HG02610 (cell line): ENCODE measurements at regions not wholly inside any gene's neighbourhood (a gene's known extent, or its start where the extent isn't known, plus 50 kb on each side); places are given as distances from the start of the nearest gene placed in this dataset.

ENCODE experiments used
- ATAC-seq: cut with Tn5 transposase; IDR thresholded peaks from one replicate; pipeline ENCODE4 v1.9.1; 2021; ENCODE audit warnings: mild to moderate bottlenecking, moderate library complexity; ENCODE audit not compliant: unreplicated experiment

DNA sequence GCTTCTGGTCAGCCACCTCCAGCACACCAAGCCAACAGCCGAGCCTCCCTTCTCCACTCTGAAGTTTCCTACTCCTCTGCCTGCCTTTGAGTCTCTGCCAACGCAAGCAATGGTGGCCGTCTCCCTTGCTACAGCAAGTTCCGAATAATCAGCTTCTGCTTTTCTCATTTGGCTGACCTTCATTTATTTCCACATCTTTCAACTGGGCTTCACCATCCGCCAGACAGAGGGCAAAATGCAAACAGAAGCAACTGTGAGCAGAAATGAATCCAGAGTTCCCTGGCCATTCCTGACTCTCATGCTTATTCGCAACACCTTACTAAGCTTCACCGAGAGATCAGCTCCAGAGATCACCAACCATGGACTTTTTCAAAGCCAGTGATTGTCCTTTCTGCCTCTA is 621.0 kb downstream of the NPHP4 start:
- no peak for ATAC-seq

DNA sequence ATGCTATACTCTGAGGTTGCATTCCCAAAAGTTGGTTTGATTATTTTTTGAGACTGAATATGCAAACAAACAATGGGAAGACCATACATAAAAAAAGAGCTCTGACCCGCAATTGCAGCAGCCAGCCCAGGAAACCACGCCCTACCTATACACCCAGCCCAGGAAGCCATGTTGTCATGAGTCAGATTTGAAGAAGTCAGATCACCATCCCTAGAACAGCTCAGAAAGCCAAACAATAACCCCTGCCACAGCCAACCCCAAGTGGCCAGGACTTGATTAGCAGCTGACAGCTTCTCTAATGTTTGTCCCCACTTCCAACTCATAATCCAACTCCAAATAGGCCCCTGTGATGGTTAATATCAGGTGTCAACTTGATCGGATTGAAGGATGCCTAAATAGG is 621.9 kb downstream of the NPHP4 start:
- no peak for ATAC-seq

GRCh38 chr1:5369223-5369622 is 623.0 kb downstream of the NPHP4 start:
- ATAC-seq, result no peak

DNA sequence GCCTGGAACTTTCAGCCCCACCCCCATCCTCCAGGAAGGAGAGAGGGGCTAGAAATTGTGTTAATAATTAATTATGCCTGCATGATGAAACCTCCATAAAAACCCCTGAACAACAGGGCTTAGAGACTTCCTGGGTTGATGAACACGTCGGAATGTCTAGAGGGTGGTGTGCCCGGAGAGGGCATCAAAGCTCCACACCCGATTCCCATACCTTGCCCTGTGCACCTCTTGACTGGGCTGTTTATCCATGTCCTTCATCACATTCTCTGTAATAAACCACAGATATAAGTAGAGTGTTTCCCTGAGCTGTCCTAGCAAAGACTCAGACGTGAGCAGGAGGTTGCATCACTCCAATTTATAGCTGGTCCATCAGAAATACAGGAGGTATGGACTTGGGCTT is 624.0 kb downstream of the NPHP4 start:
- no peak for ATAC-seq

DNA sequence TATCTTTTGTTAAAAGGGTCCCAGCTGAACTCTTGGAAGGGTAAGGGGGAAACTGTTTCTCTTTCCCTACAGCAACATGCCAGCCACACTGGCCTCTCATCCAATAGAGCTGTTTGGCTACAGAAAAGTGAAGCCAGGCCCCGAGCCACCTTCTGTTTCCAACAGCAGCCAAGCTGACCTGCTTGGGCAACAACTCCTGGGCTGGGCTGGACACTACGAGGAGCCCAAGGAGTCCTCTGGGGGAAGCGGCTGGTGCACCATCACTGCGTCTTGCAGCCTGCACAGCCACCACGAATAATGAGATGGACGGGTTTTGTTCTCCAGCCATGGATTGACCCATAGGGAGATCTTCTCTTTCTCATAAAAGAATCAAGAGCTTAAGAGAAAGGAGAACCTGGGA is 624.9 kb downstream of the NPHP4 start:
- ATAC-seq, result no peak

DNA sequence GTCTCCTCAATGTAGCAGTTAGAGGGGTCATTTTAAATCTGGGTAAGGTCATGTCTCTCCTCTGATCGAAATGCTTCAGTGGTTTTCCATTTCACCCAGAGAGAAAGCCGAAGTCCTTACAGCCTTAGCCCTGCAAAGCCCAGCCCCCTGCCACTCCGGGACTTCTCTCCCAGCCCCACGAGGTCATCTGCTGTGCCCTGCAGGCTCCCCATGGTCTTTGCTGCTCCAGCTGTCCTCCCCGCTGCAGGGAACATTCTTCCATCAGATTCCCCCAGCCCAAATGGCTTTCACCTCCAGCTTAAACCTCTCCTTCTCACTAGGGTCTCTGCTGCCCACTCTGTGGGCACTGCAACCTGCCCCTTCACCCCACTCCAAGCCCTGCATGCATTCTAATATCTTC is 626.5 kb downstream of the NPHP4 start:
- ATAC-seq, result no peak

DNA sequence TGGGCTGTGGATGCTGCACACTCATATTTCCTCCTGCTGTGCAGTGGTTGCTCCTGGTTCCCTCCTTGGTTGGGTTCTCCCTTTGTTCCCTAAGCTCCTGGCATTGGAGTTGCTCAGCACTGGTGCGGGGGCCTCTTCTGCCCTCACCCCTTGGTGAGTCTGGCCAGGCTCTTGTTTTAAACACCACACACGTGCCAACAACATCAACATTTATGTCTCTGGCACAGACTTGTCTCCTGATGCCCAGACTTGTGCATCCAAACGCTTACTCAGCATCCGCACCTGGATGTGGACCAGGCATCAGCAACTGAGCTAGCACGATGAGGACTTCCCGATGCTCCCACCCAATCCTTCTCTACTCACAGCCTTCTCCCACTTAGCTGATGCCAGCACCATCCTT is 627.6 kb downstream of the NPHP4 start:
- no peak for ATAC-seq

DNA sequence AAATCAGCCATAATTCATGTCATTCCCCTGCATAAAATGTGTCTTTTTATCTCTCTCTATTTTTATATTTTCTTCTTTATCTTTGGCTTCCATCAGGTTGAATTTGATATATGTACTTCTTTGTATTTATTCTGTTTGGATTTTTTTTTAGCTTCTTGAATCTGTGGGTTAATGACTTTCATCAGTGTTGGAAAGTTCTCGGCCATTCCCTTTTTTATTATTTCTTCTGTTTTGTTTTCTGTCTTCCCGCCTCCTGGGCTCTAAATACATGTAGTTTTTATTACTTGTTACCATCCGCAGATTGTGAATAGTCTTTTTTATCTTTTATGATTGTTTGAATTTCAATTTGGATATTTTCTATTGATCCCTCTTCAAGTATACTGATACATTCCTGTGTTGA is 637.5 kb downstream of the NPHP4 start:
- ATAC-seq, result no peak

- no peak for ATAC-seq
Measured at GRCh38 chr1:5351366-5351765, 640.9 kb downstream of the NPHP4 start.

DNA sequence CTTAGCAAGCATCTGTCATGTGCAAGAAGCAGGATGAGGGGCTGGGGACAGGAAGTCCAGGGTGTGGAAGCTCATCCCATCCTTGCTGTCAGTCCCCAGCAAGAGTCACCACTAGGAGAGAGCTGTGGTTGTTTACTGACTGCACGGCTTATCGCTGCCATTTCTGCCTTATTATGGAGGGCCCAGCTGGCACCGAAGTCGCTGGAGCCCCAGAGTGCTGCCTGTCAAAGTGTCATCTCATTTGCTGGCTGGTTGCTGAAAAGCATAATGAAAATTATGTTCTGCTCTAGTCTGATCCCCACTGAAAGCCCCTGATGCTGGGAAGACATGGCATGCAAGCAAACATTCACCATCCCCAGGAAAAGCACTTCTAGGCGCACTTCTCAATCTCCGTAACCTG is 642.7 kb downstream of the NPHP4 start:
- ATAC-seq, result no peak

DNA sequence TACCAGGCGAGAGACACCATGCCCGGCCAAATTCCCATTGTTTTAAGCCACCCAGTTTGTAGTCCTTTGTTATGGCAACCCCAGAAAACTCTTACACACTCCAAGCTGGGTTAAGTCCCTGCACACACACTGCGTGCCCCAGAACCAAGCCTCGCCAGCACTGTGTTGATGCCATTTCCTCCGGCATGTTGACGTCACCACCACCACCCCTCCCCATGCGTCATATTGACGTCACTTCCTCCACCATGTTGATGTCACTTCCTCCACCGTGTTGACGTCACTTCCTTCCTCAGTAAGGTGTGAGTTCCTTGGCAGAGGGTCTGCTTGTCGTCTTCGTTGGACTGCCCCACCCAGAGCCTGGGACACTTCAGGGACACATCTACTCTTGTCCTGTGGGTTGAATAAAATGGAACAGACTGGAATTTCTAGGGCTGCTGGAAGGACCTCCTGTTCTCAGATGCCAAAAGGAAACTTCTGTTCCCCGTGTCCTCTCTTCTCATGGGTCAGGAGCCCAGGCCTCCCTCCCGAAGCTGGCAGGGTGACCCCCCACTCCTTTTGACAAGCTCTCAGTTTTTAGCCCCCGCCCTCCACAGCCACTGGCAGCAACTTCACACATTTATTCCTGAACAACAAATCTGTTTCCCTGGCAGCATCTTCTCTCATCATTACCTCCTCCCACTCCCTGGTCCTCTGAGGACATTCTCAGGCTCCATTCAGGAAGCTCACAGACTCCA is 643.3 kb downstream of the NPHP4 start:
- ATAC-seq, result no peak

- no peak for ATAC-seq
Measured at GRCh38 chr1:5347726-5348125, 644.5 kb downstream of the NPHP4 start.

- no peak for ATAC-seq
Measured at GRCh38 chr1:5345556-5345955, 646.7 kb downstream of the NPHP4 start.

DNA sequence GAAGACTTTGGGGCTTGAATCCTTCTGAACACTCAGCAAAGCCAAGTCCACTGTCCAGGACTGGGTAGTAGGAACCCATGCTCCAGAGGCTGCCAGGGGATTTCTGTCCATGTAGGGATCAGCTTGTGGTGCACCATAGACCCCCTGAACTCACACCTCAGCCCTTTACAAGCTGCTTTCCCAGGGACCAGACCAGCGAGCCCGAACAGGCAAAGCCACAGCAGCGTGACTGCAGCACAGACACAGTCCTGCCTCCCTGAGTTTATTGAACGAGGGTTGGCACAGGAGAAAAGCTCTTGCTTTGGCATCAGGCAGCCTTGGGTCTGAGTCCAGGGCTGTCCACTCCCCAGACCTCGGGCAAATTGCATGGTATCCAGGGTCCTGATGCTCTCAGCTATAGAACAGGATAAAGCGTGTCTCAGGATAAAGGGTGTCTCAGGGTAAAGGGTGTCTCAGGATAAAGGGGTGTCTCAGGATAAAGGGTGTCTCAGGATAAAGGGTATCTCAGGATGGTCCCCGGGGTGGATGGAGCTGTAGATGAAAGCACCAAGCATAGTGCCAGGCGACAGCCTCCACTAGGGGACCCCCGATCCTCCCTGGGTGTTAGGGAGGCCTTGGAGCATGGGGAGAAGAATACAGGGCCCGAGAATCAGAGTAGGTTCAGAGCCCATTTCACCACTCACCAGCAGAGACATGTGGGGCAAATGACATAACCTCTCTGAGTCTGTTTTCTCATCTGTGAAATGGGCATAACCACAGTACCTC is 648.8 kb downstream of the NPHP4 start:
- ATAC-seq, result no peak

DNA sequence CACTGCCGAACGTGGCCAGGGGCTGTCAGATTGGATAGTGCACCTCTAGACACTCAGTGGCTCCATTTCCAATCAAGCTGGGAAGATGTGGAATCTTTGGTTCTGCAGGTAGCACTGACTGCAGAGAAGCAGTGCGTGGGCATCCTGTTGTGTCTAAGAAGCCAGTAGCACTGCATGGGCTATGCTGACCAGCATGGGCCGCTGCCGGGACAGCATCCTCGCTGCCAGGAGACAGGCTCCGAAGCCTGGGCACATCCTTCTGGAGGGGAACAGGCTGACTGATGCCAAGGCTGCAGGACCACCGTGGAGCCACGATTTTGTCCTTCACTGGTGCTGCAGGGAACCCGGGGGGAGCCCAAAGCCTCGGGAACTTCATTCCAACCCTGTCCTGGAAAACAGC is 649.4 kb downstream of the NPHP4 start:
- ATAC-seq, result no peak

DNA sequence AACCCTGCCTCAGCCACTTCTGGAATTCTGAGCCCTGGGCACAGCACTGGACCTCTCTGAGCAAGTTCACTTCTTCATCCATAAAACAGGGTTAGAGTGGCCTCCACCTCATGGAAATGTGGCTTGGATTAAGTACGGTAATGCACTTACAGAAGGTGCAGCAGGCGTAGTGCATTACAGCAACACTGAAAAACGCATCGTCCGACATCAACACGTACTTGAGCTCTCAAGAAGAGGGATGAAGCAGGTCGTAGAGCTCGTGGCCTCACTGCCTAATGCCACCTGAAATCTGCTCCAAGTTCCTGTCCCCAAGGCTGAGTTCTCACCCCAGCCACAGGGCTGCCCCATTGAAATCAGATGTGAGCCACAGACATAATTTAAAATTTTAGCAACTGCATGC is 650.1 kb downstream of the NPHP4 start:
- ATAC-seq, result no peak

- ATAC-seq, result no peak
Measured at GRCh38 chr1:5341471-5341870, 650.8 kb downstream of the NPHP4 start.

- no peak for ATAC-seq
Measured at GRCh38 chr1:5340560-5341130, 651.6 kb downstream of the NPHP4 start.

GRCh38 chr1:5338466-5338865 is 653.8 kb downstream of the NPHP4 start:
- ATAC-seq, result no peak

DNA sequence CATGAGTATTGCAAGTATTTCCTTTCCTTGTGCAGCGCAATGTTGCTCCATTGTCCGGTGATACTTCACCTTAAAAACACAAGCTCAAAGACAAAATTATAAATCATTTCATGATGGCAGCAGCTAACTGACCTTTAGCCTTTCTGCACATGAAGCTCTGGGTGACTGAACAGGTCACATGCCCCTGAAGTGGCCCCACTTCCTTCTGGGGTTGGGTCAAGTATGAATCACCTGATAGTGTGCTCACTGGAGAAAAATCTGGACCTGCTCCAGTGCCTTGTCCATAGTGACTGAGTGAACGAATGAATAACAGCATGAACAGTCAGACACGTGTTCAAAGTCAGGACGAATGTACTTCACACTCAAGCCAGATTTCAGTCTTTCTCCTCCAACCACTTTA is 658.9 kb downstream of the NPHP4 start:
- ATAC-seq, result no peak

DNA sequence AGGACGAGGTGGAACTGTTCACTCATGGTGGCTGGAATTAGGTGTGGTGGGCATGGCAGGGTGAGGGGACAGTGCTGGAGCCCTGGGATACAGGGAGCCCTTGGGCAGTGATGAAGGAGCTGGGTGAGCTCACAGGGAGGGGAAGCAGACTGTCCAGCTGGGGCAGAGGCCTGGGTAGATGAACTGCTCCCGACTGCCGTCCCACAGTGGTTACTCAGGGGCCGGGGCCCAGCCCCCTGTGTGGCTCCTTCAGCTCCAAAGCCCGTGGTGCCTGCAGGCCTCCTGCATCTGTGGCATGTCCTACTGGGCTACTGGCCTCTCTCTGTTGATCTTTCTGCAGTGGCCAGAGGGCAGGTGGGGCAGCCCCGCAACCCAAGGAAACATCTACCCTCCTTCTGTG is 661.1 kb downstream of the NPHP4 start:
- no peak for ATAC-seq

- no peak for ATAC-seq
Measured at GRCh38 chr1:5329068-5329739, 663.0 kb downstream of the NPHP4 start.
